Calu3 (cell line): ENCODE measurements at regions not wholly inside any gene's neighbourhood (a gene's known extent, or its start where the extent isn't known, plus 50 kb on each side); places are given as distances from the start of the nearest gene placed in this dataset.
"Not testable (repeated sequence)": the region's sequence is repeated elsewhere in the genome, so short reads cannot be mapped to it uniquely, and the experiment has no call there.

Source experiments
- BruUV-seq: library from RNA; stranded (reverse); fragments of 400-500 nt; replicated peaks from 2 replicates; lab custom pipeline; 2021; lab: Mats Ljungman, UMichigan
- CTCF ChIA-PET: fragments of 300-600 bp; sonication (Branson Sonifier 250); formaldehyde crosslinking; loops from one replicate; lab custom pipeline; 2022; ENCODE audit warnings: antibody characterized with exemption; lab: Charles Lee
- DNase-seq: peaks from one replicate; pipeline ENCODE4 v3.0.0; 2022
- H3K27ac Mint-ChIP-seq: one replicate; pipeline ENCODE4 v1.8.0; 2022; ENCODE audit warnings: mixed read lengths; ENCODE audit not compliant: unreplicated experiment
- H3K27me3 Mint-ChIP-seq: one replicate; pipeline ENCODE4 v1.8.0; 2022; ENCODE audit warnings: mixed read lengths; ENCODE audit not compliant: unreplicated experiment
- H3K36me3 Mint-ChIP-seq: one replicate; pipeline ENCODE4 v1.8.0; 2022; ENCODE audit warnings: mild to moderate bottlenecking, moderate library complexity, mixed read lengths; ENCODE audit not compliant: insufficient read depth, unreplicated experiment
- H3K4me1 Mint-ChIP-seq: one replicate; pipeline ENCODE4 v1.8.0; 2022; ENCODE audit warnings: mild to moderate bottlenecking, low read depth, mixed read lengths; ENCODE audit not compliant: unreplicated experiment
- H3K4me3 Mint-ChIP-seq: one replicate; pipeline ENCODE4 v1.8.0; 2022; ENCODE audit warnings: mild to moderate bottlenecking, low read depth, moderate library complexity, mixed read lengths; ENCODE audit not compliant: unreplicated experiment
- H3K9me3 Mint-ChIP-seq: one replicate; pipeline ENCODE4 v1.8.0; 2022; ENCODE audit warnings: low read depth, mixed read lengths; ENCODE audit not compliant: unreplicated experiment
- intact Hi-C: fragments of 100-400 bp; cut with micrococcal nuclease; formaldehyde crosslinking; loops from one replicate; pipeline ENCODE4 v1.10.0; 2022; ENCODE audit not compliant: unreplicated experiment
- TF ChIP-seq, protein P1 (sequence below): fragments of 200-600 bp; IDR thresholded peaks from one replicate; pipeline ENCODE4 v1.8.0; 2022; ENCODE audit warnings: antibody characterized with exemption; ENCODE audit not compliant: unreplicated experiment

DNA sequence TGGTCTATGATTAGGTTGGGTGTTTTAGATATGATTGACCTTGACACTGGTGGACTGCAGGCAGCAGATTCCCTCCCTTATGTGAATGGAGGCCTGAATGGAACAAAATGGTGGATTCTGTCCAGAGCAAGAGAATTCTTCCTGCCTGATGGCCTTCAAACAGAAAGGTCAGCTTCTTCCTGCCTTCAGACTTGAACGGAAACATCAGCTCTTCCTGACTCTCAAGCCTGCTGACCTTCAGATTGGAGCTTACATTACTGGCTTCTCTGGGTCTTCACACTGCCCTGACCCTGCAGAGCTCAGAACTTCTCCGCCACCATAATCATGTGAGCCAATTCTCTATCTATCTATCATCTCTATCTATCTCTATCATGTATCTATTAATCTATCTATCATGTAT lies 111.6 kb downstream of the RAMP3 start:
- TF ChIP-seq, protein P1, sequence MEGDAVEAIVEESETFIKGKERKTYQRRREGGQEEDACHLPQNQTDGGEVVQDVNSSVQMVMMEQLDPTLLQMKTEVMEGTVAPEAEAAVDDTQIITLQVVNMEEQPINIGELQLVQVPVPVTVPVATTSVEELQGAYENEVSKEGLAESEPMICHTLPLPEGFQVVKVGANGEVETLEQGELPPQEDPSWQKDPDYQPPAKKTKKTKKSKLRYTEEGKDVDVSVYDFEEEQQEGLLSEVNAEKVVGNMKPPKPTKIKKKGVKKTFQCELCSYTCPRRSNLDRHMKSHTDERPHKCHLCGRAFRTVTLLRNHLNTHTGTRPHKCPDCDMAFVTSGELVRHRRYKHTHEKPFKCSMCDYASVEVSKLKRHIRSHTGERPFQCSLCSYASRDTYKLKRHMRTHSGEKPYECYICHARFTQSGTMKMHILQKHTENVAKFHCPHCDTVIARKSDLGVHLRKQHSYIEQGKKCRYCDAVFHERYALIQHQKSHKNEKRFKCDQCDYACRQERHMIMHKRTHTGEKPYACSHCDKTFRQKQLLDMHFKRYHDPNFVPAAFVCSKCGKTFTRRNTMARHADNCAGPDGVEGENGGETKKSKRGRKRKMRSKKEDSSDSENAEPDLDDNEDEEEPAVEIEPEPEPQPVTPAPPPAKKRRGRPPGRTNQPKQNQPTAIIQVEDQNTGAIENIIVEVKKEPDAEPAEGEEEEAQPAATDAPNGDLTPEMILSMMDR, result no peak
- Mint-ChIP-seq H3K27me3 (peaks cover 92% of the 10 kb centered on the region), H3K9me3 (no peaks in the 10 kb centered on the region), H3K4me3 (no peak overlapping the region), H3K27ac (no peak overlapping the region), H3K4me1 (no peaks in the 10 kb centered on the region), H3K36me3 (no peaks in the 10 kb centered on the region)
- intact Hi-C loops, result no loop called here
- CTCF ChIA-PET, result no interaction called here
- DNase-seq, result no peak
- BruUV-seq, result no TSS peak

DNA sequence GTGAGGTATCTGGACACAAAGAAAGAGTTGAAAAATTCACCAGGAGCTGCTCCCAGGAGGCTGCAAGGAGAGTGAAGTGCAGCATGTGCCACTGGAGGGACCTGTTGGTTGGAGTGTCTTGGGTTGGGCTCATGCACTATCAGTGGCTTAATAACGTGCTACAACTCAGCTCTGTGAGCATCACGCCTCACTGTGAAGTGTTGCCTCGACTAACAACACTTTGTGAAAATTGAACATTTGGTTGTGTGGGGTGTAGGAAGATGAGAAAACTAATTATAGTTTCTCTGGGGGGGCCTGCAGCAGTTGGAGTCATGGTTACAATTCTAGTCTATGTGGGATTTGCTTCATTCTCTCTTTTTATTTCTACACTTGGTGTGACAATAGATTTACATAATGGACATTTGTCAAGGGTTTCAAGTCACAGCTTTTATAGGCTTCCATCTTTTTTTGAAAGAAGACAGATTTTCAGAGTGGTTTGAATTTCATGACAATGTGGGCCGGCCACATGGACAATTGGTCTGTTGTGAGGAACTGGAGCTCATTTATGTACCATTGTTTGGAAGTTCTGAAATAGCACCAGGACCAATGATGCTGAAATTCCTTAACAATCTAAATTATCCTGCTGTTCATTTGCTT lies 121.3 kb downstream of the RAMP3 start:
- Mint-ChIP-seq H3K4me1 (no peaks in the 10 kb centered on the region), H3K27ac (no peak overlapping the region), H3K27me3 (peaks cover 100% of the 10 kb centered on the region), H3K9me3 (no peaks in the 10 kb centered on the region), H3K36me3 (no peaks in the 10 kb centered on the region), H3K4me3 (no peak overlapping the region)
- DNase-seq, result no peak
- BruUV-seq, result no TSS peak
- CTCF ChIA-PET, result no interaction called here
- TF ChIP-seq, protein P1, result no peak
- intact Hi-C loops, result no loop called here

DNA sequence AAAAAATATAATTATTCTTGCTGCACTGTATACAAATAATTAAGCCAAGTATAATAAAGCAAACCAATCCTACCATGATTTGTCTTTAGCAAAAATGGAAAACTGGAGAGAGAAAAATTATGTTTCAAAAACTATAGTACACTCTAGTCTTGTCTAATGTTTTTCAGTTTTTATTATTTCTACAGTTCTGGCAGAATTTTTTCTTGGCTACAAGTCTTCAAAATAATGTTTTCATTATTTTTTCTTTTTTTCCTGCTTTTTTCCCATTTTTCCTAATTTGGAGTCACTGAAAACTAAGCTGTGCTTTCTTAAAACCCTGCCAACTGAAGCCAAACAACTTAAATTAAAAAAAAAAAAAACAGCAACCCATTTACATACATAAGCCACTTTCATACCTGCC lies 132.0 kb downstream of the RAMP3 start:
- not testable (repeated sequence) for BruUV-seq, H3K36me3 Mint-ChIP-seq
- peaks cover 70% of the 10 kb centered on the region for H3K27me3 Mint-ChIP-seq

DNA sequence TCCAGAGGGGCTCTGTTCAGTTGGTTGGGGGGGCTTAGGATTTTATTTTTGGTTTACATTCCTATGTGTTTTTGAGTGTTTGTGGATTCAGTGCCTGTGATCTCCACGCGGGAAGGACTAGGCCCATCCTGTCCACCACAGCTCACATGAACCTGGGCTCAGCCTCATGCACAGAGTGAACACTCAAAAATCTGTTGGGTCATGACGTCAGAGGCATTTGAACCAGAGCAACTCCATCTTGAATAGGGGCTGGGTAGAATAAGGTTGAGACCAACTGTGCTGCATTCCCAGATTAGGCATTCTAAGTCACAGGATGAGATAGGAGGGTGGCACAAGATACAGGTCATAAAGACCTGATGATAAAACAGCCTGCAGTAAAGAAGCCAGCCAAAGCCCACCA lies 133.3 kb downstream of the RAMP3 start:
- no peaks in the 10 kb centered on the region for H3K36me3 Mint-ChIP-seq
- peaks cover 71% of the 10 kb centered on the region for H3K27me3 Mint-ChIP-seq
- DNase-seq, result no peak
- H3K9me3 Mint-ChIP-seq, result no peaks in the 10 kb centered on the region
- H3K4me3 Mint-ChIP-seq, result no peak overlapping the region
- H3K27ac Mint-ChIP-seq, result no peak overlapping the region
- TF ChIP-seq, protein P1, result no peak
- intact Hi-C loops, result no loop called here
- no peaks in the 10 kb centered on the region for H3K4me1 Mint-ChIP-seq
- CTCF ChIA-PET, result no interaction called here
- BruUV-seq, result no TSS peak

More for the DNA sequence above, 132.0 kb downstream of the RAMP3 start:
- intact Hi-C loops, H3K4me3 Mint-ChIP-seq, H3K27ac Mint-ChIP-seq, H3K4me1 Mint-ChIP-seq, H3K9me3 Mint-ChIP-seq, DNase-seq, CTCF ChIA-PET: not testable (repeated sequence)

DNA sequence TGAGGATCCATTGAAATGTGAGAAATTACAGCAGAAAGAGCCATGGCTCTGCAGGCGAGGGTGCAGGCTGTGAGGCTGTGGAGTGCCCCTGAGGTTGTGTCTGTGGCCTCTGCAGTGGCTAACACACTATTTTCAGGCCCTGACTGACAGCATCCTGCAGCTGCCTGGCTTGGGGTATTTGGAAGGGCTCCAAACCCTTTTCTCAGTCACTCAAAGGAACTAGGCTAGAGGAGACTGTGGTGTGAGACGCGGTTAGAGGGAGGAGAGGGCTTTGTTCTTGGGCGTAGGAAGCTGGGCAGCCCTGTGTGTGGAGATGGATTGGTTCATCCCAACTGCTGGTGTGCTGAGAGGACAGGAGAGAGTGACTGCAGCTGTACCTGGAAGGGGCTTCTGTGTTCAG lies 134.9 kb downstream of the RAMP3 start:
- peaks cover 71% of the 10 kb centered on the region for H3K27me3 Mint-ChIP-seq
- BruUV-seq, result no TSS peak
- H3K9me3 Mint-ChIP-seq, result no peaks in the 10 kb centered on the region
- no peaks in the 10 kb centered on the region for H3K4me1 Mint-ChIP-seq
- intact Hi-C loops, result no loop called here
- no peak overlapping the region for H3K27ac Mint-ChIP-seq
- no peak overlapping the region for H3K4me3 Mint-ChIP-seq
- no peaks in the 10 kb centered on the region for H3K36me3 Mint-ChIP-seq
- DNase-seq, result no peak
- CTCF ChIA-PET, result interaction anchor here (1.1 kb wide), 1 partner anchor 20 kb away, joined by 3 read pairs; no protein-coding TSS in a partner anchor
- TF ChIP-seq, protein P1, result no peak
